GM19455 (cell line): ENCODE measurements at regions not wholly inside any gene's neighbourhood (a gene's known extent, or its start where the extent isn't known, plus 50 kb on each side); places are given as distances from the start of the nearest gene placed in this dataset.

Source experiments
- ATAC-seq: cut with Tn5 transposase; IDR thresholded peaks from one replicate; pipeline ENCODE4 v1.9.1; 2021; ENCODE audit not compliant: unreplicated experiment

DNA sequence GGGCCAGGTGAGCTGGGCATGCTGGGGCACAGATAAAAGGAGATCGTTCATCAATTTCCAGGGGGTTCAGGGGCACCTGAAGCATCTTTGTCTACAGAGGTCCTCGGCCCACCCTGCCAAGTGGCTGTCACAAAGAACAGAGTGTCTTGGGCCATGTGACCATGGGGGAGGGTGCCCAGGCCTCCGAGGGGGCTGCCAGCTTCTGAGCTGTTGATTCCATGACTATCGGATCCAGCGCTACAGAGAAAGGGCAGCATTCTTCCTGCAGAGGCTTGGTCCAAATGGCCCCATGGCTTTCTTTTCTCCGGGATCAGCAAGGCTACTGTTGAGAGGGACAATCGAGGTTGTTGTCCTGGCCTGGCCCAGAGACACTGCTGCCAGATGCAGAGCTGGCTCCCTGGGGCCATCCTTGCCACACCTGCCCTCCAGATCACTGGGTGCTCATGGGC, 289.2 kb downstream of the ZSWIM6 start:
- no peak for ATAC-seq

DNA sequence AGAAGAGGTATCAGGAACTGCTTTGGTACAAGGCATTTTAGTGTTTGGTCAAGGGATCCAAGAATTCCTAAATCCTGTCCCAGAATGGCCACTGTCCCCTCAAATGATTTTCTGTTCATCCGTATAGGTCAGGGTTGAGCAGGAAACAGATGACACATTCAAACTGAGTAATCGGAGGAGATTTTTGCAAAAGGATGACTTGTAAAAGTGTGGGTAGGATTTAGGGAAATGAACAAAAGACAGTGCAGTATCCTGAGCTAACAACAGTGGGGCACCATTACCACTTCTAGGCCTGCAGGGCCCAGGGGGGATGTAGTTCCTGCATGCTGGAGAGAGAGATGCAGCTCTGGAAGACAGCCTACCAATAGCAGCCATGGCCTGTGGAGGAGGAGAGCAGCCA, 290.1 kb downstream of the ZSWIM6 start:
- no peak for ATAC-seq

DNA sequence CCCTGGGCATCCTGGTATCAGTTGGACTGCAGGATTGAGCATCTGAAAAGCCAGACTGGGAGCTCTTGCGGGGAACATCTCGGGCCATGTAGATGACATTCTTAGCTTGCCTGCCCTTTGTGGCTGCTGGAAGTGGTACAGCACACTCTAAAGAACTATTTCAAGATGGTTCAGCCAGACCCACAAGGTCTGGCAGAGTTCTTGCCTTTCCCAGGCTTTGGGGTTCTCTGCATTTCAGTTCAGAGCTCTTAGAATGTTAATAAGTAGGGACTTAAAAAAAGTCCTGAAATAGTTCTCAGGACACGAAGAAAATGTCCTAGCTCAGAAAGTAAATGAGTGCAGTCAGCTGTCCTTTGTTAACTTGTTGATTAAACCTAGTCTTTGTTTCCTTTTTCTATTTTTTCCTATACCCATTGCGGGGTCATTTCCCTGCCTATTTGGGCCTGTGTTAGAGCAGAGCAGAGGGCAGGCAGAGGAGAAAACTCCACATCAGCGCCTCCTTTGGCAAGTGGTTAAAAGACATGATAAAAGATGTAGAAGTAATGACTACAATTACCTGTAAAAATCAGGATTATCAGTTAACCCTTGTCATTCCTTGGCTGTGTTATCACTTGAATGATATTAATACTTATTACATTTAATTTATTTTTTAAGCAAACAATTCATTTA, 291.5 kb downstream of the ZSWIM6 start:
- ATAC-seq = no peak

DNA sequence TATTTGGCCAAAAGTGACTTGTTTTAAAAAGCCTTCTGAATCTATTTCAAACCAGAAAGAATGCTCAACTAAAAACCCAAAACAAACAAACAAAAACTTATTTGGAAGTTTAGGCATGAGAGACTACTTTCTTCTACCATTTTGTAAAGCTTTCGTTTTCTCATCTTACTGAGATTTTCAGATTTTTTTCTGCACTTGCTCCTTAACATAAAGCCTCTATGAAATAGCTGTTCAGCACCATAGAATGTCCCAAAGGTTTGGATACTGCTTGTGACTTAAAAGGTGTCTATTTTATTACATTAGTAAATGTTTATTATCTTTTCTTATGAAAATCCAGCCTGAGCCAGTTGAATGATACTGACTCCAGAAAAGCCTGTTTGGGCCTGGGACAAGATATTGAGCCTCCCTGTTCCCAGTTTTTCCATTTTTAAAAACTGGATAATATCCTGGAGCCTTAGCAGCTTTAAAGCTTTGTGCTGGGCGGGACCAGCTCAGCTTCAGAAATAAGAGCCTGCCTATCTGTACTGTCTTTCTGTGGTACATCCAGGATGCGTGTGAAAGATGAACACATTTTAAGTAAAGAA, 292.6 kb downstream of the ZSWIM6 start:
- no peak for ATAC-seq

DNA sequence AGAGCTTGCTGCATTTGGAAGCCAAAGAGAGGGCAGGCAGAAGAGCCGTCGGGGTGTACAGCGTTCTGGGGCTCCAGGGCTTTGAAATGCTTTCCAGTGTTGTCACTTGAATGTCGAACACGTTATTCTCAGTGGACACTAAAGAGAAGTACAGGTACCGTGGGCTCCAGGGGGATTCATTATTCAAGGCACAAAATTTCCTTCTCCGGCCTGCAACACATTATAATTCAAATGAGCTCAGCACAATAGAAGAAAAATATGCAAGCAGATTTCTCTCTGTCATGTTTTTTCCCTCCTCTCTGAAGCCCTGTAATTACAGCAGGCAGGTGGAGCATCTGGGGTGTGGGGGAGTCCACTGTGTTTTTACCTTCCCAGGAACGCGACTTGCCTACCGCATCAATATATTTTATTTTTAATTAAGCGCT, 293.1 kb downstream of the ZSWIM6 start:
- no peak for ATAC-seq

DNA sequence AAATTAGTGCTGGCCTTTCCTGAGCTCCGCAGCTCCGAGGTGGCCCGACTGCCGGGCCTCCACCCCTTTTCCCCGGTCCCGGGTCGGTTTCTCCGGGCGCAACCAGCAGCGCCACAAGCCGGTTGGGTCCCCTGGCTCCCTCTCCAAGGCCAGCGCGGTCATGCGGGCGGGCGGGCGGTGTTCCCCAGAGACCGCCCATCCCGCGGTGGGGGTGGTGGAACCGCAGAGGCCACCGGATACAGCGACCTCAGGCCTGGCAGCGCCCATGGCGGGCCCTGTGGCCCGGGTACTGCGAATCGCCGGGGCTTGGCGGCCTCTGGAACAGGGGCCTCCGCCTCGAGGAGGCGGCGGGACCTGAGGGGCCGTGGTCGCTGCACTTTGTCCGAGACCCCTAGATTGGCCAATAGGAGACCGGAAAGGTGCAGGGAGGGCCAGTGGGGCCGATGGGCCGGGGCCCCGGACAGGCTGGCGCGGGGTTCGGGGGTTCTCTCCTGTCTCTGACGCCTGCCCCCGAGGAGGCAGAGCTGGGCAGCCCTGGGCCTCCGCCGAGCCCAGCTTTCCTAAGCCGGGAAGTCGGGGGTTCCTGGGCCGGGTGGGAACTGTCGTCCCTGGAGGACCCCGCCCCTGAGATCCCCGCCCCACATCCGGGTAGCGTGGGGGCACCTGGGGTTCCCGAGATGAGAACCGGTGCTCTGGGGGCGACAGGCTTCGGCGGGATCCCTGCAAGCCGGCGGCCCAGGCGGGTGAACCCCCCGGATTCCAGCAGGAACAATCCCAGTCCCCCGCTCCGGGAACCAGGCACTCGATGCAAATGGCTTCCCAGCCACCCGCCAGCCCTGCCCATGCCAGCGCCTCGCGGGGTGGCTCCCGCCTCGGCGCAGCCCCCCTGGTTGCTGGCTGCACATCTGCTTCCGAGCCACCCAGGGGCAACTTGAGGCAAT, 293.9 kb downstream of the ZSWIM6 start:
- ATAC-seq = no peak

DNA sequence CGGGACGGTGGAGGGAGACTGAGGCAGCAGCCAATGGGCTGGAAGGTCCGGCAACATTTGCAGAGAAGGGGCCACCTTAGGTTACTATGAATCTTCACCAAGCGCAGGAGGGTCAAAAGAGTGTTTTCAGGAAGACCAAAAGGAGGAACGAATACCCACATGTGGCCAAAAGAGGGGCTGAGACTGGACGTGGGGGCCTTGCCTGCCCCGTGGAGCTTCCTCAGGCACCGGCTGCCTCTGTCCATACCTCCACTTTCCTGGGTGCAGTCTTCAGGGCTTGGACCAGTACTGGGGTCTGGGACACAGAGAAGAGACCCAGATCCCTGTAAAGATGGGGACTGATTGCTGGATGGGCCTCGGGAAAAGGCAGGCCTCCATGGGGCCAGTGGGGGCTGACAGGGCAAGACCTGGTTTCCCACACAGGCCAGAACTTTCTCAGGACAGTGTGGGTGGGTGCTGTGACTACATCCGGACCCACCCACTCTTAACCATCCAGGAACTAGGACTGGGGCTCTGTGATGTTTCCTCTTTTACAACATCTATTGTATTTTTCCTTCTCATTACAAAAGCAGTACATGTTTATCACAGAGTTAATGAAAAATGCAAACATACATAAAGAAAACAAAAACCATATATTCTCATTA, 294.7 kb downstream of the ZSWIM6 start:
- no peak for ATAC-seq

DNA sequence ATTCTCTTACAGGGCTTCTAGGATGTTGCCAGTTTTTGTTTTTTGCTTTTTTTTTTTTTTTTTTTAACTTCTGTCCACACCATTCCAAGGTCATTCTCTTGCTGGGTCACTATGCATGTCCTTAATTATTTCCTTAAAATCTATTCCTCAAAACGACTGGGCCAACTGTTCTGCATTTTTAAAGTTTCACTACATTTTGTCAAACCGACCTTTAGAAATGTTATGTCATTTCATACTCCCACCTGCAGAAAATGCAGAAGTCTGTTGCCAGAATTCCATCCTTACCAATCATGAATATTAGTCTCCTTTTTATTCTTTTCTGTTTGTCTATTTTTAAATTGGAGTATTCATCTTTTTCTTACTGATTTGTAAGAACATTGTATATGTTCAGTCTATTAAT, 295.5 kb downstream of the ZSWIM6 start:
- no peak for ATAC-seq

DNA sequence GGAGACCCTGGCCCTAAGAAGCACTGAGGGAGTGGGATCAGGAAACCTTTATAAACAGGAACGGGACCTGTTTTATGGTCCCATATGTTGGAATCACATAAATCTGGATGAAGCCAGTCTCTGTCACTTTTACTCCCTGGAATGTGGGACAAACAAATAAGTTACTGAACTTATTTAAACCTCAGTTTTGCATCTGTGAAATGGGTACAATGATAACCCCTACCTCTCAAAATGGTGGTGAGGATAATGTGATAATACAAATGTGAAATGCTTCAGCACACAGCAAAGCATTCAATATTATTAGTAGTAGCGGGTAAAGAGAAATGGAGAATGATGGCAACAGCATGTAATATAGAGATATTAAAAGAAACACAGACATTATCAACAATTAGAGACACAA, 298.9 kb downstream of the ZSWIM6 start:
- ATAC-seq = no peak

DNA sequence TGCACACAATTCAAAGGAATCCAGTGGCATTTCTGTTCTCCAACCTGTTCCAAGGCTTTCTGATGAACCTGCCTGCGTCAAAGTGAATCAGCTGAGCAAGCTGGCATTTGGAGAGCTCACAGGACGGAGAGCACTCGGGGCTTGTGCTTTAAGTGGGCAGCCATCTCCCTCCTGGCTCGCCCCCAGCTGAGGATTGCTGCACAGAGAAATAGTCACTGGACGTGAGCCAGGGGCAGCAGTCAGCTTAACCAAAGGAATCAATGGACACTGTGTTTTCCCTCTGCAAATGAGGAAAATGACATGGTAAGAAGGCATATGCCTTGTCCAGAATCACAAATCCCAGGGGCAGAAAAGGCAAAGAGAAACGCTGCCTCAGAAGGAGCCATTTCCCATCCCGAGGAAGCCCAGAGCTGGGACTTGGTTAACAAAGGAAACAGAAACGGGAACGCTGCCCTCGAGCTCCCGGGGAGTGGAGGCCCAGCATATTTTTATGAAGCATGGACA, 299.4 kb downstream of the ZSWIM6 start:
- no peak for ATAC-seq

DNA sequence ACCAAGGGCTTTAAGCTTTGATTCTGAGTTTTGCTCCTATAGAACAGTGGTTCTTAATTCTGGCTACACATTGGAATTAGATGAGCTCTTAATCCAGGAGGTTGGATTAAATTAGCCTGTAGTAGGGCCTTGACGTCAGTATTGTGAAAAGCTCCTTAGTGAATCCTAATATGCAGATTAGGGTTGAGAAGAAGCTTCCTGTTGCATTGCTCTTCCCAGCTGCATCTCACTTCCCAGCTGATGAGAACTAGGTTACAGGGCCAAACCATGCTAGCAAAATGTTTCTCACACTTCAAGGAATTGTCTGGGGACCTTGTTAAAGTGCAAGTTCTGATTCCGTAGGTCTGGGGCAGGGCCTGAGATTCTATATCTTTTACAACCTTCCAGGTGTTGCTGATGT, 300.0 kb downstream of the ZSWIM6 start:
- ATAC-seq = no peak

DNA sequence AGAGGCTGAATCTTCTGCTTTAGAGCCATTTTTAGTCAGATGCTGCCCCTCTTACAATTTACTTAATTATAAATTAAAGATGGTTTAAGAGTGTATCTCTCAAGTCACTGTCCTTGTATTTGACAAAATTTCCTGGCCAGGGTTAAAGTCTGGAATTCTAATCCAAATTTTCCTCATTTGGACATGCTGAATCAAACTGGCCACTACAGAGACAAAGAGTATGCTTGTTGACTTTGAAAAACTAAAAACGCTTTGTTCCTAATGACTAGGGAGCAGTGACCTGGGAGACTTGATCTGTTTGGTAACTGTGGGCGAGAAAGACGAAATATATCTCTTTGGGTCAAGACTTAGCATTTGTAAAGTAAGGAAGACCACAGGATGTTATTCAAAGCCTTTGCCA, 303.2 kb downstream of the ZSWIM6 start:
- no peak for ATAC-seq

DNA sequence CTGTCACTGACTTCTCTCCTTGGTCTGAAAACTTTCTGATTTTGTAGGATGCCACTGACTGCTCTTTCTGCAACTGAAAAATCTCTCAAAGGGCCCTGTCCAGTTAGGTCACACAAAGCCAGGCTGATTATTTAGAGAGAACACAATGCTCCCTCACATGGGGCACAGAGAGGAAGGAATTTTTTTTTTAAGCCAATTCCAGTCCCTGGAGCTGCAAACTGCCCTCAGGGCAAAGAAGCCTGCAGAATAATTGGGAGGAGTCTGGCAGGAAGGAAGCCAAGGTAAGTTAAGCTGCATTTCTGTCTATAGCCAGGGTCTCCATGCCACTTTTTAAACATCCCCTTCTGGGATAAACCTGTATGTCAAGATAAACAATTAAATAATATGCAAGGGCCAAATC, 305.5 kb downstream of the ZSWIM6 start:
- no peak for ATAC-seq

DNA sequence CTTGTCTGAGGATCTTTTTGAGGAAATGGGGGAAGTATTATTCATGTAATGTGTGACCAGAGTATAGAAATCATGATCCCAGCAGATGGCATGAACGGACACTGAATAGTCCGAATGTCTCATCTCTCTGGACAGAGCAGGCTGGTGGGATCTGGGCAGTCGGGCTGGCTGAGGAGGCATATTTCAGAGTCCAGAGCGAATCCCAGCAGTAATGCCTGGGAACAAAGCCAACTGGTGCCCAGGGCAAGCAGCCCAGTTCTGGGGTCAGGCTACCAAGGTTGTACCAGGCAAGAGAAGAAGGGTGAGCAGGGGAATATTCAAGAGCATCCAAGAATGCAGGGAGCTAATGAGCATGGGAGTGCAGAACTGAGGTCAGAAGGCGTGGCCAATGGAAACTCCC, 306.4 kb downstream of the ZSWIM6 start:
- no peak for ATAC-seq

DNA sequence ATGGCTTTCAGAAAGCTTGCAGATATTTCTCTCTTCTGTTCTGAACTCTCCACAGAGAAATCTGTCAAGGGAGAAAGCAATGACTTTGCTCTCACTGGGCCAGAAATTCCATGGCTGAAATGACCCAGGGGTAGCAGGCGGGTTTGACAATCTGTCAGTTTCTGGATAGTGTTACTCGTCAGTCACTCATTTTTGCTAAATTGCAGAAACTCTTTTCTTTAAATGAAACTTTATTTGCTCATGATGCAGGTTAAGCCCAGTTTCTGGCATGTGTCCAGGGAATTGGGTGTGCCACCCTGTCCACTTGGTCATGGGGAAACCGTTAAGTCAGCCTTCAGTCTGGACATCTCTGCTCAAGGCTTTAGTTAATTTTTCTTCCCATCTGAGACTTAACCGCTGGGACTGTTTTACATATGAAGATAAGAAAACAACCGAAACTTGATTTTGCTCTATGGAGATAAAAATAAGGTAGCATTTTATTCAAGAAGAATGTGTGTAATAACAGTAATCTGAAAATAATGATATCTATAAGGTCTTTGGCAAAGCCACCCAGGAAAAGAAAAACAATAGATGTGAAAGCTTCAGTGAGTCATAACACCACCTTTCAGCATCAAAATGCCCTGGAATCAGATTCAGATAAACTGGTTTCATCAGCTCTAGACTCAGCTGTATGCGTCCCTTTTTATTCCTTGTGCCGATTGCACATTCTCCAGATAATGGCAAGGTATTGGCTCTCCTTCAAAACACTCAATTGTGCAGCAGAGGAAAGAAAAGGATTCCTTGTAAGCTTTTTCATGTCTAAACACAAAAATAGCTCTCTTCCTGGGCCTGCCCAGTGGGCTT, 308.3 kb downstream of the ZSWIM6 start:
- no peak for ATAC-seq

DNA sequence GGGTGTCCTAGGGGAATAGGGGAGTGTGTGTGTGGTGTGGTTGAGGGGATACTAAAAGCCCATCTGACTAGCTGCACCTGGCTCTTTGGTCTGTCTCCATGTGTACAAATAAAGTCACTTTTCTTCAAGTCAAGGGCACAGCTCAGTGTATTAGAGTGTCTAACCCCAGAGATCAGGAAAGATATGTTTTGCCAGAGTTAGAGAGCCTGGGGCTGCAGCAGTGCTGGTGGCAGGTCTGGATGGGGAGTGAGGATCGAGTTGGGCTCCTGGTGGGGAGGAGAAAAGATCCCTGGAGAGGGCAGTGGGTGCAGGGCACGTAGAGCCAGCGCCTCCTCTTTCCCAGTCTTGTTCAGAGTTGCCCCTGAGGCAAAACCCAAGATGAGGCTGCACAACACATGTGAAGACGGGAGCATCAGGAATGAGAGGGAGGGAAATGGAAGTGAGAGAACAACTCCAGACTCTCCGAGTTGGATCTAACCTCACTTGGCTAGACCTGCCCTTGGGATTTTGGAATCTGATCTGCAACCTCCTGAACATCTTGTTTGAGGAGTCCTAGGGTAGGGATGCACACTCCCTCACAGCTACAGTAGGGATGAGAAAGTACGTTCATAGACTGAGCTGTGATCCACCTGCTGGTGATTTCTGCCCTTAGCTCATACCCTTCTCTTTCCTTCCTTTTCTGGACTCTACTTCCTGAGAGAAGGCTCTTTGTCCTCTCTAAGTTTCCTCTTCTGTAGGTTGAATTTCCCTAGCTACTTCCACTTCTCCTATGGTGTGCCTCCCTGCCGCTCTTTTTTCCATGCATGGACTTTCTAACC, 309.9 kb downstream of the ZSWIM6 start:
- ATAC-seq = no peak

DNA sequence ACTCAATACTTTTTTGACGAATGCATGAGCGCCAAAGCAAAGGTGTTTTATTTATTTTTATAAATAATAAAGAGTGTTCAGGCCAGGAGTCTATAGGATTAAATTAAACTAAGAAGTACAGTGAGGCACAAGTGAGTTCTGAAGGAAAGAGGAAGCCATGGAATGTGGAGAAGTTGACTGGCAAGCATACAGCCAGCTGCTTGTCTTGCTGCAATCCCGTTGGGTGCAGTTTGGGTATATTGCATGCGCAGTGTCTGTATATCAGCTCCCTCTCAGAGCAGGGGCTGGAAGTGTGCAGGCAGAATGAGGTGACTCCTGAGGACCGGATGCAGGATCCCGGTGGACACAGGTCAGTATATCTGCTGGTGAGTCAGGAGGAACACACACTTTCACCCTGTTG, 315.6 kb downstream of the ZSWIM6 start:
- no peak for ATAC-seq

DNA sequence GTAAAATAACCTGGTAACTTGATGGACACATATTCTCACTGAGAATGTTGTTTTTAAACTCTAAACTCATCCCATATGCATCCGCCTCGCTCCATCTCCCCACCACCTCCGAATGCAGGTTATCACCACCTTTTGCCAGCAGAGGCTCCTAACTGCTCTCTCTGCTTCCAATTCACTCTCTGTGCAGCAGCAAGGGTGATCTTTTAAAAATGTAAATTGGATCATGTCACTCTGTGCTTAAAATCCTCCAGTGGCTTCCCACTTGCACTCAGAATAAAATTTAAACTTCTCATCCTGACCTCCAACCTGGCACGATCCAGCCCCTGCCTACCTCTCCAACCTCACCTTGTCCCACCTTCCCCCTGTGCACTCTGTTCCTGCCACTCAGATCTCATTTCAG, 317.2 kb downstream of the ZSWIM6 start:
- no peak for ATAC-seq

DNA sequence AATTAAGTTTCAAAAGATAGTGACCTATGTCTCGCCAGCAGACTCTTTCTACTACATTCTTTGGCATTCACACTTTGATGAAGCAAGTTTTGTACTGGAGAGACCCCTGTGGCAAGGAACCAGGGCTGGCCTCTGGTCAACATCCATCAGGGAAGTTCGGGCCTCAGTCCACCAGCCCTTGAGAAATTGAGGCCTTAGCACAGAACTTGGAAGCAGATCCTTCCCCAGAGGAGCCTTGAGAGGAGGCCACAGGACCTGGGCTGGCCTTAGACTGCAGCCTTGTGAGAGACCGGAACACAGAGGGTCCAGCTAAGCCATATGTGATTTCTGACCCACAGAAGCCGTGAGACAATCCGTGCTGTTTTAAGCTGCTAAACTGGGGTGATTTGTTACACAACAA, 317.9 kb downstream of the ZSWIM6 start:
- no peak for ATAC-seq

DNA sequence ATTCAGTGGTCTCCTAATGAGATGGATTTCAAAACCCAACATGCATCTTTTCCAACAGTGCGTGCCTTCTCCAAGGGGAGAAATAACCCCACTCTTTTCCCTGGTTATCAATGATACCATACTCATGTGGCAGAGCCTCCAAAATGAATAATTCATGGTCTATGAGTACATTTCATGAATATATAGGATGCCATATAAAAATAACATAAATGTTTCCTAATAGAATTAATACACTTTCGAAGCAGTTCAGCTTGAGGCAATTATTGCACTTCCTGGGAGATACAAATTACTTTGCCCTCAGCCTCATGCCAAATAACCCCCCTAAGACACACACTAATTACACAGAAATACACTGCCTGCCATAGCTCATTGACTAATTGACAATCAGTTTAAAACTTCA, 318.6 kb downstream of the ZSWIM6 start:
- ATAC-seq = no peak
